RWPE2 (cell line): ENCODE measurements at regions not wholly inside any gene's neighbourhood (a gene's known extent, or its start where the extent isn't known, plus 50 kb on each side); places are given as distances from the start of the nearest gene placed in this dataset.

Experiments used
- ATAC-seq: fragments of 200-7000 bp; cut with Tn5 transposase; 3 replicates; pipeline ENCODE4 v1.9.1; 2021; ENCODE audit warnings: low read depth
- DNase-seq: peaks from one replicate; pipeline ENCODE4 v3.0.0-alpha.2; 2020; ENCODE audit warnings: low spot score
- H3K27ac ChIP-seq: fragments of 450-650 bp; 2 replicates; pipeline ENCODE4 v1.5.1; 2017; ENCODE audit warnings: mild to moderate bottlenecking; ENCODE audit not compliant: poor library complexity, severe bottlenecking
- H3K27me3 ChIP-seq: fragments of 250-450 bp; sonication (Bioruptor Pico); 2 replicates; pipeline ENCODE4 v1.5.1; 2021; ENCODE audit warnings: mild to moderate bottlenecking, moderate library complexity; ENCODE audit not compliant: insufficient read depth, poor library complexity, severe bottlenecking
- H3K36me3 ChIP-seq: fragments of 250-450 bp; sonication (Bioruptor Pico); 2 replicates; pipeline ENCODE4 v1.5.1; 2020; ENCODE audit warnings: low read depth, mild to moderate bottlenecking, moderate library complexity
- H3K4me1 ChIP-seq: fragments of 250-450 bp; sonication (Bioruptor Pico); 2 replicates; pipeline ENCODE4 v1.5.1; 2021; ENCODE audit warnings: mild to moderate bottlenecking, moderate library complexity; ENCODE audit not compliant: insufficient read depth, poor library complexity, severe bottlenecking
- H3K4me3 ChIP-seq: fragments of 250-450 bp; sonication (Bioruptor Pico); 2 replicates; pipeline ENCODE4 v1.5.1; 2021; ENCODE audit warnings: mild to moderate bottlenecking, moderate library complexity; ENCODE audit not compliant: severe bottlenecking
- H3K9me3 ChIP-seq: fragments of 250-450 bp; sonication (Bioruptor Pico); 2 replicates; pipeline ENCODE4 v1.5.1; 2021; ENCODE audit warnings: mild to moderate bottlenecking, moderate library complexity; ENCODE audit not compliant: severe bottlenecking
- TF ChIP-seq, protein P1 (sequence below): fragments of 450-650 bp; IDR thresholded peaks from one replicate; pipeline ENCODE4 v1.5.1; 2017; ENCODE audit warnings: mild to moderate bottlenecking, moderate library complexity; ENCODE audit not compliant: poor library complexity, severe bottlenecking

DNA sequence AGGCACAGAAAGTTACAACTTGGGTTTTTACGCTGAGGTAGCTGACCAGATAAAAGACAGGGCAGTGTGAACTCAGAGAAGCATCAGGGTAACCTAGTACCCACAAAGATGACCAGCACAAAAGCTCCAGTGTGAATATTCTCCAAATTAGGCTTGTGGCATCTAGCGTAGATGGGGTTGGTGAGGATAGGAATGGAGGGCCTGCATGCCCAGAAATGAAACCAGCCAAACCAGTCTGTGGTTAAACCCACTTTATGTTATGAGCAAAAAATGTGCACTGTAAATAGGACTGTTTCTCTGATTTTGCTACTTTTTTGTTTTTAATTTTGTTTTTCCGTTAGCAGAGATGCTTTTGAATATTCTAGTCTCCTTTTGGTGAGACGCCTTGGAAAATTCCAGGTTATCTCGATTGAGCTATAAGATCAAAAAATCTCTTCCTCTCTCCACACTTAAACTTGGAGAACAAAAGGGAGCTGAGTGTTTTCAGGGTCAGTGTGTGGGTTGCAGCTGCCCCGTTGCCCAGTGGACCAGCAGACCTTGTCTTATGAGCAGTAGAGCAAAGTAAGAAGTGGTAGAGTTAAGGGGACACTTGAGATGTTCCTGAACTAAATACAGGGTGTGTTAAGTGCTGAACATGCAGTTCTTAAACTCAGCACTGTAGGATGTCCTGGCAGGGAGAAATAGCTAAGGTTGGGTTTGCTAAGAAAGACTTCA lies 132.9 kb downstream of the C3orf38 start:
- H3K9me3 ChIP-seq: no peaks in the 10 kb centered on the region
- DNase-seq: no peak
- no peak overlapping the region for H3K27ac ChIP-seq
- no peaks in the 10 kb centered on the region for H3K4me1 ChIP-seq
- H3K36me3 ChIP-seq: no peaks in the 10 kb centered on the region
- TF ChIP-seq, protein P1, sequence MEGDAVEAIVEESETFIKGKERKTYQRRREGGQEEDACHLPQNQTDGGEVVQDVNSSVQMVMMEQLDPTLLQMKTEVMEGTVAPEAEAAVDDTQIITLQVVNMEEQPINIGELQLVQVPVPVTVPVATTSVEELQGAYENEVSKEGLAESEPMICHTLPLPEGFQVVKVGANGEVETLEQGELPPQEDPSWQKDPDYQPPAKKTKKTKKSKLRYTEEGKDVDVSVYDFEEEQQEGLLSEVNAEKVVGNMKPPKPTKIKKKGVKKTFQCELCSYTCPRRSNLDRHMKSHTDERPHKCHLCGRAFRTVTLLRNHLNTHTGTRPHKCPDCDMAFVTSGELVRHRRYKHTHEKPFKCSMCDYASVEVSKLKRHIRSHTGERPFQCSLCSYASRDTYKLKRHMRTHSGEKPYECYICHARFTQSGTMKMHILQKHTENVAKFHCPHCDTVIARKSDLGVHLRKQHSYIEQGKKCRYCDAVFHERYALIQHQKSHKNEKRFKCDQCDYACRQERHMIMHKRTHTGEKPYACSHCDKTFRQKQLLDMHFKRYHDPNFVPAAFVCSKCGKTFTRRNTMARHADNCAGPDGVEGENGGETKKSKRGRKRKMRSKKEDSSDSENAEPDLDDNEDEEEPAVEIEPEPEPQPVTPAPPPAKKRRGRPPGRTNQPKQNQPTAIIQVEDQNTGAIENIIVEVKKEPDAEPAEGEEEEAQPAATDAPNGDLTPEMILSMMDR: no peak
- ATAC-seq: no peak; the same call in 2 of the 3 replicates
- no peaks in the 10 kb centered on the region for H3K27me3 ChIP-seq
- H3K4me3 ChIP-seq: no peak overlapping the region

DNA sequence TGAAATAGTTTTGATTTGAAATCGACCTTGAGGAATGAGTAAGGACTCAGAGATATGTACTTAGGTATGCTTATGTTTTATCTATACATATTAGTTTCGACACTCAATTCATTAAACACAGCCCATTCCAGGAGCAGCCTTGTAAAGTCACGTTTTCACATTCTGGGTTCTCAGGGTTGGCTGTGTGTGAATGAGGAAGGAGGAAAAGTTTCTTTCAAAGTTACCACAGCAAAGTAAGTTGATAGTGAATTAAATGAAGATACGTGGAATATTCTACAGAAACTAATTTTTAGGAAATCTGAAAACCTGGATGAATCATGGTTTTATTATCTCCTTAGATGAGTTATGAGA lies 133.5 kb downstream of the C3orf38 start:
- H3K36me3 ChIP-seq: no peaks in the 10 kb centered on the region
- no peak overlapping the region for H3K27ac ChIP-seq
- H3K27me3 ChIP-seq: no peaks in the 10 kb centered on the region
- DNase-seq (no peak), ATAC-seq (no peak)
- no peaks in the 10 kb centered on the region for H3K9me3 ChIP-seq
- TF ChIP-seq, protein P1: no peak
- H3K4me3 ChIP-seq: no peak overlapping the region
- no peaks in the 10 kb centered on the region for H3K4me1 ChIP-seq

DNA sequence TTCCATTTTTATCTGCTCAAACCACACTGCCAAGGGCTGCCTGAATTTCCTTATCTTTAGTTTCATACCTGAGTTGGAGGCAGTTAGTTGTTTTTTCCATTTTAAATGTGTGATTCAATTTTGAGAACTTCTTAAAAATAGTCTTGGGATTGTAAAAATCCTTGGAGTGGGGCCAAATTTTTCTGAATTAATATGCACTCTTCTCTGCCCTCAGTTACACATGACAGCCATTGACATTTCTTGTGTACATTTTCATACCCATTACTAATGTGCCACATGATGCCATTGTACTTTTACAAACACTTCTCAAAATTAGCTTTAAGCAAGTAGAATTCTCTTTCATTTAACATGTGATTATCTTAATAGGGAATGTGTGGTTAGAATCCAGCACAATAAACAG lies 141.7 kb downstream of the C3orf38 start:
- DNase-seq (no peak), ATAC-seq (no peak)
- Histone ChIP-seq H3K4me1 (no peaks in the 10 kb centered on the region), H3K27ac (no peak overlapping the region), H3K27me3 (no peaks in the 10 kb centered on the region), H3K4me3 (no peak overlapping the region), H3K9me3 (no peaks in the 10 kb centered on the region), H3K36me3 (no peaks in the 10 kb centered on the region)
- TF ChIP-seq, protein P1: no peak

DNA sequence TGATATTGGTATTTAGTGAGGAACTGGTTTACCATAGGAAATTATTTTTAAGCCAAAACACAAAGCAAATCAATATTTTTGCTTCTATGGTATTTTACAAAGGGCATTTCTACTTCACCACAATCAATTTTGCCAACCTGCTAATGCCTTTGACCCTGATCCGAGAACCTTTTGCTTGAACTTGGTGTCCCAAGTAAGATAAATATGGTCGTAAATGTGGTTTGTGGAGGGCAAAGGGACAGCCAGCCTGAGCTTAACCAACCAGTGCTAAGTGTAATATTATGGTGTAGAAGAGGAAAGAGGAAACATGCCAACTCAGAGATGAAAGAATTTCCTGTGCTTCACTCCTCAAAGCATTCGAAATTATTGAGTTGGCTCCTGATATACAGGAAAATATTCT lies 148.4 kb downstream of the C3orf38 start:
- Histone ChIP-seq H3K9me3 (no peaks in the 10 kb centered on the region), H3K27ac (no peak overlapping the region), H3K4me3 (no peak overlapping the region), H3K36me3 (no peaks in the 10 kb centered on the region), H3K4me1 (no peaks in the 10 kb centered on the region), H3K27me3 (no peaks in the 10 kb centered on the region)
- TF ChIP-seq, protein P1: no peak
- no peak for DNase-seq
- no peak for ATAC-seq

DNA sequence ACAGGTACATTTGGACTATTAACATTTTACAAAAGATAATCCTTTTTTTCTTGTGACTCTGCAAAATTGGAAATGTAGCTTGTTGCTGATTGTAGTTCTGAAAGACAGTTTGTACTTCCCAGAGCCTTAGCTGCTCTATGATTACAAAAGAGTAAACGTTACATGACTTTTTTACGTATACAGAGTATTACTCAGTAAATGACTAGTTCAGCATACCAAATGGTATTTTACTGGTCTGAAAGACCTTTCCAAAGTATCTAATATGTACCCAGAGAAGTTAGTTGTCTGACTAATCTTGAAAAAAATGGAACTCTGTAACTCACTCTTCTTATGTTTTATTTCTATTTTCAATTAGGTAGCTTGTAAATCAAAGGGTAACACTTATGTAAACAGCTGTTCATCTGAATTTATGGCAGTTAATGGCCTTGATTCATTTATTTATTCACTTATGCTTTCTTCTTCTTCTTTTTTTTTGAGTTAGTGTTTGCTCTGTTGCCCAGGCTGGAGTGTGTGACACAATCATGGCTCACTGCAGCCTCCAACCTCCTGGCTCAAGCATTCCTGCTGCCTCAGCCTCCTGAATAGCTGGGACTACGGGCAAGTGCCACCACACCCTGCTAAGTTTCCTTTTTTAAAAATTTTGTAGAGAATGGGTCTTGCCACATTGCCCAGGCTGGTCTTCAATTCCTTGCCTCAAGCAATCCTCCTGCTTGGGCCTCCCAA lies 151.7 kb downstream of the C3orf38 start:
- TF ChIP-seq, protein P1: no peak
- ATAC-seq: no peak

More for the DNA sequence above, 151.7 kb downstream of the C3orf38 start:
- no peaks in the 10 kb centered on the region for H3K27me3 ChIP-seq
- no peaks in the 10 kb centered on the region for H3K4me1 ChIP-seq
- no peak for DNase-seq
- no peak overlapping the region for H3K27ac ChIP-seq
- H3K36me3 ChIP-seq: no peaks in the 10 kb centered on the region
- H3K4me3 ChIP-seq: no peak overlapping the region
- no peaks in the 10 kb centered on the region for H3K9me3 ChIP-seq
